Astrocyte (in vitro differentiated cells and primary cell): ENCODE measurements at regions not wholly inside any gene's neighbourhood (a gene's known extent, or its start where the extent isn't known, plus 50 kb on each side); places are given as distances from the start of the nearest gene placed in this dataset.

Source experiments
- EZH2 ChIP-seq: IDR thresholded peaks from 2 replicates; pipeline ENCODE4 v1.6.1; 2012; ENCODE audit warnings: mild to moderate bottlenecking, low read length, inconsistent platforms; ENCODE audit not compliant: insufficient read depth
- TF ChIP-seq, protein P1 (sequence below): IDR thresholded peaks from 2 replicates; pipeline ENCODE4 v1.5.1; 2011; ENCODE audit warnings: low read depth, mild to moderate bottlenecking, inconsistent platforms, low read length, moderate library complexity; ENCODE audit not compliant: insufficient read depth

DNA sequence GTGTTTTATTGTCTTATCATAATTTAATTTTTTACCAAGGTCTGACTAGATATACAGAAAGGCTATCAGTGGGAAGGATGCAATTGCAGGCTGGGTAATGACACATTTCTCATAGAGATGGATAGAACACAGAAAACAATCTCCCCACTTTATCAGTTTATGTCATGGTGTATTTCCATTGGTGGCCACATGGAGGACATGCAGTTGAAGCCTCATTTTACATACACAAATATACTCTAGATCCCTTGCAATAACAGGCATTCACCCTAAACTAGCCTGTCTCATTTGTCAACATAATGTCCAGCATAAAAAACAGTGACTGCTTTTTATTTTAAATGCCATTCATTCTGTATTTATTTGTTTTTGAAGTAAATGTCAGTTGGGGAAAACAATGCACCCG, 526.3 kb downstream of the GABRG2 start:
- TF ChIP-seq, protein P1, sequence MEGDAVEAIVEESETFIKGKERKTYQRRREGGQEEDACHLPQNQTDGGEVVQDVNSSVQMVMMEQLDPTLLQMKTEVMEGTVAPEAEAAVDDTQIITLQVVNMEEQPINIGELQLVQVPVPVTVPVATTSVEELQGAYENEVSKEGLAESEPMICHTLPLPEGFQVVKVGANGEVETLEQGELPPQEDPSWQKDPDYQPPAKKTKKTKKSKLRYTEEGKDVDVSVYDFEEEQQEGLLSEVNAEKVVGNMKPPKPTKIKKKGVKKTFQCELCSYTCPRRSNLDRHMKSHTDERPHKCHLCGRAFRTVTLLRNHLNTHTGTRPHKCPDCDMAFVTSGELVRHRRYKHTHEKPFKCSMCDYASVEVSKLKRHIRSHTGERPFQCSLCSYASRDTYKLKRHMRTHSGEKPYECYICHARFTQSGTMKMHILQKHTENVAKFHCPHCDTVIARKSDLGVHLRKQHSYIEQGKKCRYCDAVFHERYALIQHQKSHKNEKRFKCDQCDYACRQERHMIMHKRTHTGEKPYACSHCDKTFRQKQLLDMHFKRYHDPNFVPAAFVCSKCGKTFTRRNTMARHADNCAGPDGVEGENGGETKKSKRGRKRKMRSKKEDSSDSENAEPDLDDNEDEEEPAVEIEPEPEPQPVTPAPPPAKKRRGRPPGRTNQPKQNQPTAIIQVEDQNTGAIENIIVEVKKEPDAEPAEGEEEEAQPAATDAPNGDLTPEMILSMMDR = peak; percentile 25
- no peak for TF ChIP-seq EZH2
